ENCODE measurements at regions not wholly inside any gene's neighbourhood (a gene's known extent, or its start where the extent isn't known, plus 50 kb on each side); places are given as distances from the start of the nearest gene placed in this dataset.

DNA sequence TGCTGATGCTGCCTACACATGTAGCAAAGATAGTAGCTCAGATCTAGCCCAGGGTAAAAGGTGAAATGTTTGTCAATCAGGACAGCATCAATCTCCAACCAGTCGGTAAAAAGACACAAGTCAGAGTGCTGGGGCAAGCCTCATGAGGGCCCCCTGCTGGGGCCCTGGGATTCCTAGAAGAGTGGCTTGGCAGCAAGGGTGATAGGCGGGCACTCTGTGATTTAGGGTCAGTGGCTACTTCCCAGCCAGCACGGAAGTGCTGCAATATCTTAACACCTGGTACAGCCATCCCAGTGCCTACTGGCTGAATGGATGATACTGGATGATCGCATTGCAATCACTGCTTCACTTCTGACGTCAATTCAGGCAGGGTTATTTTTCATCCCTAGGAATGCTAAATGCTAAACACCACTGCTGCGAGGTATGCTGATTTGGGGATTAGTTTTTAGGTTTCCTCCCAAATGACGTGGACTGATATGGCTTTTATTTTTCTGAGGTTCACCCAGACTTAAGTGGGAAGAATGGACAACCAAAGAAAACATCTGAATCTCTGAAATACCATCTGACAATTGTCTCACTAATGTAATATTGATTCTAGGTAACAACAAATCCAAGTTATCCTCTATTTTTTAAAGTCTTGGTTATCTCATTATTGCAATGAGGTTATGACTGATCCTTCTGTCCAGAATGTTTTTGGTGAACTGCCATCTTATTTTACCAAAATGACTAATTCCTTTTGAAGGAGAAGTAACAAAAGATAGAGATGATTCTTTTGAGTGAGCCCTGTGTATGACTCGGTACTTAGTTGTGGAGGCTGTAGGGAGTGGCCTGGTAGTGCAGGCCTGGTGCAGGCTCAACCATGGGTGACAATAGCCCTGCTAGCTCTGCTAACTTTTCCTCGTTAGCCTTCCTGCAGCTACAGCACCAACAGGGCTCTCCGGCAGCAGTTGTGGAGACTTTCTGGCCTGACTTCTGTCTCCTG is 432.5 kb downstream of the FGF9 start:
- DNase-seq, result no peak

DNA sequence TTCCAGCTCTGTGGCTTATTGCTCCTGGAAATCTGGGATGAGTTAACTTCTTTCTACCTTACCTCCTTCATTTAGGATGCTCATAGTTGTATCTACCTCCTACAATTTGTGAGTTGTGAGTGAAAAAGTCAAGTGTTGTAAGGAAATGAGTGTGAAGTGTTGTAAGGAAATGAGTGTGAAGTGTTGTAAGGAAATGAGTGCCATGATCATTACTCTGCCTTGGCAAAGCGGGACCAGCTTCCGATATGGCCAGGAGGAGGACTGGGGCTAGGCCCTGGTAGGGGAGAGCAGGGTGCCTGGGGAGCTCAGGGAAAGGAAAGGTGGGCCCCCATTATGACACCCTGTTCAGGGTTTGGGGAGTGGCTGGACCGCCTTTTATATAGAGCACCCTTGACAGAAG is 435.2 kb downstream of the FGF9 start:
- DNase-seq, result no peak

DNA sequence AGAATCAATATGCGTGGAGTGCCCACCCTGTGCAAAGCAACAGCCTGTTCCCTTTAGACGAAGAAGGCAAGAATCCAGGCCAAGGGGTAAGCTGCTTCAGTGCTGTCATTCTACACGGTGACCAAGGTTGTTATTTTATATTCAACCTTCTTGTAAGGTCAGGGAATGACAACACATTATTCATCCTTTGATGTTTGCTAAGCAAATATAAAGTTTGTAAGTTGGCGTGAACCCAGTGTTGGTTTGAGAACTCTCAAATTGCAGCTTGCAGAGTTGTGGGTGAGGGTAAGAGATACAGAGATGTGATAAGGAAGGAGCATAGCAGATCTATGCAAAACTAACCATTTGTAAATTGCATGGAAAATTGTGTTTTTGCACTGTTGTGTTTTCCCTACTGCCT is 436.7 kb downstream of the FGF9 start:
- no peak for DNase-seq

DNA sequence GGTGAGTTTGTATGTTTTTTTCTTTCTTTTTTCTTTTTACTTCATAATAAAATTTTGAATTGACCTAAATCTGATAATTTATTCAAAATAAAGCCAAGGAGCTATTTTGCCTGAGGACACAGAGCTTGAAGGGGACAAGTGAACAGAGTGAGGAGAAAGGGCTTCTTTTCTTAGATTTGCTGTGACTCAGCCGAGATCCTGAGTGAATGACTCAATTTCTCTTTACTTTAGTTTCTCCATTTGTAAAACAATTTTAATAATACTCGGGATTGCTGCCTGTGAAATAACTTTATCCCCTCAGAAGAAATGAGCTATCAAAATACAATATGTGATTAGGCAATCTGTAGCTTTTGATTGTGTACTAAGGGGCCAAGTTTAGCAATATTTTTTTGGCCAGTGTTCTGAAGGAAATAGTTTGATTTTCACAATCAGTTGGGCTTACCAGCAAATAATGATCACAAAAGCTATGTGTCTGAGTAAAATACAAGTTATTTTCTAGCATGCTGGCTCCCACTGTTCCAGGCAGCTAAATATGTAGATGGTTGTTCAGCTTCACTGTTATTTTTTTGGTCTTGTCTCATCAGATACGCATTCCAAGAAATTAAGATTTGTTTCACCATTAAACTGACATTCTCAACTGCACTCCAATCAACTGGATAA is 437.5 kb downstream of the FGF9 start:
- DNase-seq, result no peak

GRCh38 chr13:22108979-22109378 is 438.1 kb downstream of the FGF9 start:
- DNase-seq, result no peak

GRCh38 chr13:22110368-22110767 is 439.5 kb downstream of the FGF9 start:
- no peak for DNase-seq

- DNase-seq, result no peak
These were observed 440.4 kb downstream of the FGF9 start for GRCh38 chr13:22111152-22111783.

DNA sequence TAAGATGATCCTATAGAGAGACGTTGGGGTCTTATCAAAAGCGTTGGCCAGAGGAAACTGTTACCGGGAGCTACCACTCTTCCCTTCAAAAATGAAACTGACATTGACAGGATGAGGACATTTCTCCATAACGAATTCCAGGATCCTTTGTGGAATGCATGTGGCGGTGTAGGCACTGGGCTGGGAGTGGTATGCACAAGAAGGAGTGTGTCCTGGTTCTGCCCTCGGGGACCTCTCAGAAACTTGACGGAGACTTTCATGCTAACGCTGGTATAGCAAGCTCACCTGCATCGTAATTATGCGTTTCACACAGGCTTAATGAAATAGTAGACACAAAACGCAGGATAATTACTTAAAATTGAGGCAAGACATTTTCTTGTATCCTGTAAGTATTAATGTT is 441.1 kb downstream of the FGF9 start:
- DNase-seq, result no peak

DNA sequence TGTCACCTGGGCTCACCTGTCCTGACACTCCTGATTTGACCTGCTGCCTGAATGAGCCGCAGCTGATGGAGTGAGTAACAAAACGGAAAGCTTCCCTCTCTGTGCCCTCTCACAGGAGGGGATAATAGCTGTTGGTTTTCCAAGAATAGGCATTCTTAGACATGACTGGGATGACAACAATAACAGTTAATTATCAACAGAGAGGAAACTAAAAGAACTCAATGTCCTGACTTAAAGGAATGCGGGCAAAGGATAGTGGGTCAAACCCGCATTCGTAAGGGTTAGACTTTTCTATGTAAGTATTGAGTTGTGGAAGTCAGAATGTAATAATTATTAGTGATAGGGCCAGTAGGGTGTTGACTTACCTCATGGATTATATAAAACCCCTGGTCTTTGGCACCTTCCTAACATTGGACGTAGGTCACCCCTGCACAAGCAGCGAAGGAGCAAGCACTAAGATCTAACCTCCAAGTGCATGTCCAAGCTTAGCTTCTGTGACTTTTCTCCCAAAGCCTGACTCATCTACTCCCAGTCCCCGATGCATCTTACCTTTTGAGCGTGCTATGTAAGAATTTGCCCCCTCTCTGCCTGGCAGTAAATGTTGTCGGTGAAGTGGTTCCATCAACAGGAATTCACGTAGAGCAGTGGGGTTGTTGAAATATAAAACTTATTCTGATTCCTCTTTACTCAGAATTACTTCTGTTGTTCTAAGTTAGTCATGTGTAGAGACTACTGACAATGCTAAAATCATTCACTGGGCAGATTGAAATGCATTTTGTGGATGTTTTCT is 442.3 kb downstream of the FGF9 start:
- no peak for DNase-seq

DNA sequence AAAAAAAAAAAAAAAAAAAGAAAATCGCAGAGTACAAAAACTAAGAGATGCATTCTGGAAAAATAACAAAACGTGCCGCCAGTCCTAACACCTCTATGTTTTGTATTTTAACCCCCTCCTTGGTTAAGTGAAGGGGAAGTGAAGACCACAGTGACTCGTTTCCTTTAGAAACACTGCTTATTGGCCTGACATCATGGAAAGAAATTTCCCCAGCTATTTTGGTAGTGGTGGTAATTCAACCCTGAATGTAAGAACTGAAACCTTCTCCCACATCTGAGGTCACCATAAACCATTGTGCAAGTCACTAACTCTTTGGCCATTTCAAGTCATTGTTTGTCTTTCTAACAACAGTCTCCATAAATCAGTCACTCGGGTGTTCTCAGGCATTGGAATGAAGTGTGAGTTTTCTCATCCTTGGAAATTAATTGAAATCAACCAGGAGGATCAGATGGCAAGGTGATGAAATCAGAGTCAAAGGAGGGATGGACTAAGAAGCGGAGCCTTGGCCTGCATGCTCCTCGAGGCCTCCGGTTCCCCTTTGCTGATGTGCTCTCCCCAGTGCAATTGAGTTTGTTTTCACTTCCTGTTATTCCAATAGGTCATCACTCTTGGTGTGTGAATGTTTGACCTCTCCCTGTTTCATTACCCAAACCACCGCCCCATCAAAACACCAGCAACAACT is 443.9 kb downstream of the FGF9 start:
- no peak for DNase-seq

- DNase-seq, result no peak
These were observed 447.3 kb downstream of the FGF9 start for GRCh38 chr13:22118158-22118557.

DNA sequence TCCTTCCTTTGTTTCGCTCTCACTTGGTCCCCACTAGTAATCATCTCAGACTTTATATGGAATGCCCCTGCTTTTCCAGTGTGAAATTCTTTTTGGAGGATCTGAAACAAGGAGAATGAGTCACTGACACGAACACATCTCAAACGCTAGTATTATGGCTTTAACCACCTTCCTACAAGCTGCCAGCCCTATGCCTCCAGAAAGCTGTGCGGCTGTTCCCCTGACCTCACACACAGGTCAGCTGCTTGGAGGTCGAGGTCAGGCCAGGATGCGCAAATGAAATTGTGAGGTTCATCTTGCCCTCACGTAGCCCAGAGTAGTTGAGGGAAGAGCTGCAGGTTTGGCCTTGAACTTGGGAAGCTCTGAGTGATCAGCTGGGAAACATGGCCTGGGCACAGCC is 449.8 kb downstream of the FGF9 start:
- DNase-seq, result no peak

- DNase-seq, result no peak
These were observed 450.4 kb downstream of the FGF9 start for GRCh38 chr13:22121146-22121739.

- no peak for DNase-seq
These were observed 455.7 kb downstream of the FGF9 start for GRCh38 chr13:22126433-22127021.

GRCh38 chr13:22127277-22128164 is 456.6 kb downstream of the FGF9 start:
- DNase-seq, result no peak

- DNase-seq, result no peak
These were observed 457.9 kb downstream of the FGF9 start for GRCh38 chr13:22128441-22129408.

DNA sequence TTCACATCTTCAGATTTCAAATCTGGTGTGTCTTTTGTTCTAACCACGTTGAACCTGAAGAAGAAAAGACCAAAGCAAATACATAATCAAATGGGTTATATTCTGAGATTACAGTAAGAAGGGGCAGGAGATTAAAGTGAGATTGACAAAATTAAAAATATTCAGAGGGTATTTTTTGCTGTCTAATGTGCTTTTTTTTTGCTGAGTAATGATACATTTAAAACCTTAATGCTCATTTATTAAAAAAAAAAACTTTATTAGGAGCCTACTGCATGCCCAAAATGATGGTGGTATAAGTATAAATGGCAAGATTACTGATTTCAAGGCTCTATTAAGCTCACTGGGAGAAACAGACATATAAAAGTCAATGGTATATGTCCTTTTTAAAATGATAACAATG is 459.4 kb downstream of the FGF9 start:
- no peak for DNase-seq

- DNase-seq, result no peak
These were observed 463.4 kb downstream of the FGF9 start for GRCh38 chr13:22134261-22134660.

DNA sequence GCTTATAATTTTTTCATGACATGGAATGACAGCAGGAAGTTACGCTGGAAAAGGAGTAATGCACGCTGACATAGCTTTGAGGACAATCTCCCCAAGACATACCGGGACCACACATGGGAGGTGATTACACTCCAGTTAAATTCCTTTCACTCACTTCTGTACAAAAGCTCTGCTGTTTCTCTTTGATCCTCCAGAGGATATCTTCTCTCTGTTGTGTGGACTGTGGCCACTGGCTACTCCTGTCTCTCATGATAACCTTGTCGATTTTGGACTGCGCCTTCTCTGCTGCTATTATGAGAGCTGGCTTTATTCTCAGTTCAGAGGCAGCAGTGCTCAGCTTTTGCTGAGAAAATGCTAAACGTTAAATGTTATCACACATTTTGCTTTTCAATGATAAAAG is 464.6 kb downstream of the FGF9 start:
- DNase-seq, result no peak

Data from DMS79 (cell line).